ENCODE measurements at regions not wholly inside any gene's neighbourhood (a gene's known extent, or its start where the extent isn't known, plus 50 kb on each side); places are given as distances from the start of the nearest gene placed in this dataset.
"Not testable (repeated sequence)": the region's sequence is repeated elsewhere in the genome, so short reads cannot be mapped to it uniquely, and the experiment has no call there.

- DNase-seq: no peak
Observed at GRCh38 chr18:39305766-39306165, 1740.2 kb upstream of the CELF4 start.

- DNase-seq: no peak
Observed at GRCh38 chr18:39302481-39302880, 1736.9 kb upstream of the CELF4 start.

- no peak for DNase-seq
Observed at GRCh38 chr18:39299152-39299551, 1733.6 kb upstream of the CELF4 start.

DNA sequence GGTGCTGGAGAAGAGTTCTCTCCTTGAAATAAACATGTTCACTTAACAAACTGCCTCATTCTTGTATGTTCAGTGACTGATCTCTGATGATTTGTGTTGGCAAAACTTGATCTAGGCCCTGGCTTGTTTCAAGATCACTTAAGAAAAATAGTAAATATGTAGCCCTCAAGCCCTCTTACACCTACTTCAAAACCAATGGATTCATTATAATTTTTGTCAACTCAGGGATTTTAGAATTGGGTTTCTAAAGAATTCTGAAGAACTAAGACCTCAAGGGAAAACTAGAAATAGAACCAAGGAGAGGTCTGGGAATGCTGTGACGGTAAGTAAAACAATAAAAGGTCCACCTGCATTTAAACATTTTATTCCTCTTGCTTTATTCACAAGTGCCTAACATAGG is 1731.6 kb upstream of the CELF4 start:
- no peak for DNase-seq

DNA sequence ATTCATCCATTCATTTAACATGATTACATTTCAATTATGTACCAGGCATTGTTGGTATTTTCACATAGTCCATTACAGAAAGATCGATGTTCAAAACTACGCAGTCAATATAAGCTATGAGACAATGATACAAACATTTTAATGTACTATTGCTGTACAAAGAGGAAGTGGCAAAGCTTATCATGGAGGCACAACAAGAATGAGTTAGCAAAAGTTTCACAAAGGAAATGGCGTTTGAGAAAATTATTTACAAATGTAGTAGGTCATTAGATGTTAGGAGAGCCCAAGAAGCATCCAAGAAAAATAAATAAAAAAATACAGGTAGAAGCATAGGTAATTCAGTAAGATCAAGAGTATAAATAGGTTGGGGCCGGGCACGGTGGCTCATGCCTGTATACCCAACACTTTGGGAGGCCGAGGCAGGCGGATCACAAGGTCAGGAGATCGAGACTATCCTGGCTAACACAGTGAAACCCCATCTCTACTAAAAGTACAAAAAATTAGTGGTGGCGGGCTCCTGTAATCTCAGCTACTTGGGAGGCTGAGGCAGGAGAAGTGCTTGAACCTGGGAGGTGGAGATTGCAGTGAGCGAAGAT is 1730.8 kb upstream of the CELF4 start:
- DNase-seq: no peak

- no peak for DNase-seq
Observed at GRCh38 chr18:39276764-39277163, 1711.2 kb upstream of the CELF4 start.

DNA sequence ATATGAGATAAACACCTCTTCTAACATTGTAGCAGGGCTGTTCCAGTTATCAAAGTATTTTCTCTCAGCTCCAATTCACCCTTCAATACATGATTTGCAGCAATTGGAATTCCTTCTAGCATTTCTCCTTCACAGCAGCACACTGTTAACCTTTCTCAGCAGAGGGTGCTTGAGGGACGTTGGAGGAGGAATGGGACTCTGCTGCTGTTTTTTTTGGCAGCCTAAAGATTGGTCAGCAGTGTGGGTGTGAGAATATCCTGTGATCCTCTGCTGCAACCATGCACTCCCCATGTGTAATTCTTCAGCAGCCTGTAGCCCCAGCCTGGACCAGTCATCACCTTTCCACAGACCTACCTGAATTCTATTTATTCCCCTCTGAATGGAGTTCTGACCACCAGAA is 1708.9 kb upstream of the CELF4 start:
- DNase-seq: no peak

DNA sequence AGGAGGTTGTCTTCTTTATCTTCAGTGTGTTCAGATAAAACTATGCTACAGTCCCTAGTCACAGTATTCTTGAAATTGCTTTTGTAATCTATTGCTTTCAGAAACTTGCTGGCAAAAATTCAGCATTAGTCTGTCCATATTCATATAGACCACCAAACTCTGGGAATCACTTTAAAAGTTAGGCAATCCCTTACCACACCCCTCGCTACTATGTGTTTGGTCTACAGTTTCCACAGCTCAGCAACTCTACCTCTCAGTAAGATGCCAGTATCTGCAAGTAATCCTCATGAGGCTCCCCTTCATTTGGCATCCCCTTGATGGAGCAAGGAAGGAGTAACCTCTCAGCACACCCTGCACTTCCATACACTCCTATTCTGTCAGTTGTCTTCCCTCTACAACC is 1706.6 kb upstream of the CELF4 start:
- DNase-seq: no peak

DNA sequence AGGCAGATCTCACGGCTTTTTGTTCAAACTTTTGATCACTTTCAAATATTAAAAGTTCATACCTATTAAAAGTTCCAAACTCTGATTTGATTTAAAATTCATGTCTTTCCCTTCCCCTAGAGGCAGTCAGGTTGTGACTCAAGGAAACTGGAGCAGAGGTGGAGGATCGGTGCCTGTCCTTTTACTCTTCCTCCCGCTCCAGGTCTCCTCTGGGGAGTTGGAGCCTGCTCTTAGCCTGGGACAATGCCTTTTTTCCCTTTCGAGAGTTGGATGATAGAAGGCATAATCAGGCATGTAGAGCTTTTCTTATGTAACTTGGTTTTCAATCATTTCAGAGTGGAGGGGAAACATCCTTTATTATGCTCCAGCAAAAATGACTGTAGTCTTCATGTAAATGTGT is 1706.1 kb upstream of the CELF4 start:
- no peak for DNase-seq

DNA sequence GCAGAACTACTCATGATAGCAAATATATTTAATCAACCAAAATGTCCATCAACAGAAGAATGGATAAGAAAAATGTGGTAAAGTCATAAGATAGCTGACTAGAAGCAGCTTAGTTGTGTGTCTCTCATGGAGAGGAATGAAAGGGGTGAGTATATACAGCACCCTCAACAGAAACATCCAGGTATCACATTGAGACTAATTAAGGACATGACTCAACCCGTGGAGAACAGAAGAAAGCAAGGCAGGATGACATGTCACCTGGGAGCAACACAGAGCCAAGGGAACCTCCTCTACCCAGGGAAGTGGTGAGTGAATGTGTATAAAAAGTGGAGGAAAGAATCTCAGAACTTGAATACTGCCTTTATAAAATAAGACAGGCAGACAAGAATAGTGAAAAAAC is 1695.0 kb upstream of the CELF4 start:
- no peak for DNase-seq

DNA sequence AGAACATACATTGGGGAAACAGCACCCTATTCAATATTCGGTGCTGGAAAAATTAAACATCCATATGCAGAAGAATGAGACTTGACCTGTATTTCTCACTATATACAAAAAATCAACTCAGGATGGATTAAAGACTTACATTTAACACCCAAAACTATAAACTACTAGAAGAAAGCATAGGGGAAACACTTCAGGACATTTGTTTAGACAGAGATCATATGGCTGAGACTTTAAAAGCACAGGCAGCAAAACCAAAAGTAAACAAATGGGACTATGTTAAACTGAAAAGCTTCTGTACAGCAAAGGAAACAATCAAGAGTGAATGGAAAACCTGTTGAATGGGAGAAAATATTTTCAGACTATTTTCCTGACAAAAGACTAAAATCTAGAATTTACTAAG is 1694.1 kb upstream of the CELF4 start:
- DNase-seq: no peak

DNA sequence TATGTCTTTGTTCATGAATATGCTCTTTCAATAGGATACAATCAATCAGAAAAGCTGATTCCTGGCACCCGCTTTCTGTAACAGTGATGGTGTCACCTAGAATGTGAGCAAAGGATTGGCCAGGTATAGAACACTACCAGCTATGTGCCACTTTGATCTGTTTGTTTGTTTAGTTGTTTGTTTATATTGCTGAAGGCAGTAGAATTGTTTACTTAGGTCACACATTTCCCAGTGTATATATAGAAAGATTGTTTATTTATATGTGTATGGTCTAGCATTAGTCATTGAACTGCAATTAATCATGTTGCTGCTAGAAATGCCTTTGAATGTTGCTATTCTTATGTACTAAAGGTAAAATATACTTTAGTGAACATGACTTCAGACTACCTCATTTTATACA is 1678.6 kb upstream of the CELF4 start:
- DNase-seq: no peak

GRCh38 chr18:39241534-39241933 is 1675.9 kb upstream of the CELF4 start:
- no peak for DNase-seq

GRCh38 chr18:39238981-39239660 is 1673.5 kb upstream of the CELF4 start:
- no peak for DNase-seq

- no peak for DNase-seq
Observed at GRCh38 chr18:39235118-39235719, 1669.6 kb upstream of the CELF4 start.

- DNase-seq: no peak
Observed at GRCh38 chr18:39232937-39233336, 1667.3 kb upstream of the CELF4 start.

DNA sequence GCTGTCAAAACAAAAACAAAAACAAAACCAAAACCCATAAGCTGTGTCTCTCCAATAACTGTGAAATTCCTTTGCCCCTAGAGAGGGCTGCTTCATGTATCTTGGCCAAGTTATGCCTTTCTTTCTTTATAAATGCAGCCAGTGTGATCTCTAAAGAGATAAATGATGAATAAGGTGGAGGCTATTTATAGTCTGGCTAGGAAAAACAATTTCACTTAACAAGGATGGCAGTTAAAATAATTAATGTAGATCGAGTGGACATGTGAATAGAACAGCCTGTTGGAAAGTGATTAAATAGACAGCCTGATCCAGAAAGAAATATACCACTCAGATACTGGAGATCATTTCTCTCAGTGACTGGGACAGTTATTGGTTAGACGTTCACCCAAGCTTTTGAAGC is 1666.9 kb upstream of the CELF4 start:
- DNase-seq: no peak

GRCh38 chr18:39230086-39230803 is 1664.6 kb upstream of the CELF4 start:
- DNase-seq: no peak

DNA sequence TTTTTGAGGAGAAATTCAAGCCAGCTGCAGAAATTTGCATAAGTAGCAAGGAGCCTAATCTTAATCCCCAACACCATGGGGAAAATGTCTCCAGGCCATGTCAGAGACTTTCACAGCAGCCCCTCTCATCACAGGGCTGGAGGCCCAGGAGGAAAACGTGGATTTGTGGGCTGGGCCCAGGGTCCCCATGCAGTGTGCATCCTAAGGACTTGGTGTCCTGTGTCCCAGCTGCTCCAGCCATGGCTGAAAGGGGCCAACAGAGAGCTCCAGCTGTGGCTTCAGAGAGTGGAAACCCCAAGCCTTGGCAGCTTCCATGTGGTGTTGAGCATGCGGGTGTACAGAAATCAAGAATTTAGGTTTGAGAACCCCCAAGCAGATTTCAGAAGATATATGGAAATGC is 1662.2 kb upstream of the CELF4 start:
- not testable (repeated sequence) for DNase-seq

- no peak for DNase-seq
Observed at GRCh38 chr18:39225373-39225772, 1659.8 kb upstream of the CELF4 start.

GRCh38 chr18:39223283-39223682 is 1657.7 kb upstream of the CELF4 start:
- DNase-seq: no peak

- no peak for DNase-seq
Observed at GRCh38 chr18:39215920-39216319, 1650.3 kb upstream of the CELF4 start.

DNA sequence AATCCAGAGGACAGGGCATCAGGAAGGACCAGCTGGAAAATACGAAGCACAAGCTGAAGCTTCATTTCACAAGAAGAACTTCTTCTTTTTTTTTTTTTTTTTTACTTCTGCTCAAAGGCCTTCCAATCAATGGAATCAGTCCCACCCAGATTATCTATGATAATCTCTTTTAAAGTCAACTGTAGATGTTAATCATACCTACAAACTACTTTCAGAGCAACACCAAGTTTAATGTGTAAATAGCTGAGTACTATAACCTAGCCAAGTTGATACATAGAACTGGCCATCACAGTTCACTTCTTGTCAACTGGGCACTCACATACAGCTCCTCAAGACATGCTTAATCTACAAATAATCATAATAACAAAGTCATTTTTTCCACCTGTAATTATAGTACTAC is 1645.9 kb upstream of the CELF4 start:
- DNase-seq: no peak

DNA sequence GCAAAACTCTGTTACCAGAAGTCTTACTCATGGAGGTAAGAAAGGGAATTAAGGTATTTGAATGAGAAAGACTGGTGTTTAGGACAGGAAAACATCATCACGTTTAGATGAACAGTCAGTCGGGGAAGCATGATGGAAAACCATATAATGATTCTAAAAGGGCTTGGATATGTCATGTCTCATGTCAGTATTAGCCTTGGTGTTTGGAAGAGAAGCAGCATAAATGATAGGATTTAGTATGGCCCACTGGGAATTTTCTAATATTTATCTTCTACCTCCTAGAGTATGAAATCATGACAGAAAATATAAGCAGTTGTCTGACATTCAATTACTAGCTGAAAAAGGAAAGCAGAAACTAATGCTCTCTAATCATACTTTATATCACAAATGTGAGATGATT is 1643.6 kb upstream of the CELF4 start:
- no peak for DNase-seq

Measured in NCI-H187 (cell line).